GOT3 (cell line): ENCODE measurements at regions not wholly inside any gene's neighbourhood (a gene's known extent, or its start where the extent isn't known, plus 50 kb on each side); places are given as distances from the start of the nearest gene placed in this dataset.

Source experiments
- DNase-seq: peaks from one replicate; lab custom pipeline; 2025; ENCODE audit warnings: mixed read lengths; lab: John Stamatoyannopoulos, UW

DNA sequence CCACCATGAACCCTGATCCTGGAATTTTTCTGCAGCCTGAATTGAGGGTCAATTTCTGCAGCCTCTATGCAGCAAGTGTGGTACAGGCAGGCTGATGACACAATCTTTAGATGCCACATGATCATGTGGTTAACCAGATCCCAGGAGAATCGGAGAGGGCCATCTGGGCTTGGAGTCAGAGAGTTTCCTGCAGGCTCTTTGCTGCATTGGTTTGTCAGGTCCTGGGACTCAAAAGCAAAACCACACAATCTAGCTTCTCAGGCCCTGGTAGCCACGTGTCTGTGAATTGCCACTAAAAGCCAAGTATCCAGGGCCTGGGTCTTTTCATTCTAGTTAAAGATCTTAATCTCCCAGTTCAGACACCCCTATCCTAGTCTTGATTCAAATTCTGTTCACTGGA is 464.5 kb downstream of the BCOR start:
- DNase-seq, result no peak

DNA sequence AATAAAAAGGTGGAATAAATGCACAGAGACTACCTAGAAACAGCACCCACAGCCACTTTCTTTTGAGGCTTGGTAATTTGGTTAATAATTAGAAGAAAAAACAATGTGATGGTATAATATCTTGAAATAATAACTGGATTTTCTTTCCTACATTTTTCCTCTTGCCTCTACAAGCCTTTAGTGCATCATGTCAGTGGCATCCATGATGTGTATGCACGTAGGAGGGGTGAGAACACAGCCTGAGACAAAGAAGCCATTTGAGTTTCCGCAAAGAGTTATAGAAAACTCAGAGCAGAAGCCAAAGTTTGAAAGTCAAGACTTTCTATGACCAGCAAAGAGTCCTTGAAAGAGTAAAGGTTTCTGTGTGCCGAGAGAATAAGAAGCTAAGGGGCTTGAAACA is 461.3 kb downstream of the BCOR start:
- DNase-seq, result no peak

DNA sequence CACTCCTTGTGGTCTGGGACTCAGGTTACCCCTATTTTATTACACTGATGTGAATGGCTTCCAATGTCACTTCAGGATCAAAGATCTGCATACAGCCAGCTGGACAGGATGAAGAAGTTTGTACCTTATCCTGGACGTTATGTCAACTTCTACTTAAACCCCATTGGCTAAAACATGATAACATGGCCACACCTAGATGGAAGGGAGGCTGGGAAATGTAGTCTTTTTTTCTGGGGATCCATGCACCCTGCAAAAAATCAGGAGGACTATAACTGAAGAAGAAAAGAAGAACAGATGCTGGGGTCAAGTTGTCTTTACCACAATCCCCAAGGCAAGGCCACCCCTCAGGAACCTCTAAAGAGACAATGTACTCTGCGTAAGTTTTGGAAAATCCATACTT is 459.2 kb downstream of the BCOR start:
- DNase-seq, result no peak

DNA sequence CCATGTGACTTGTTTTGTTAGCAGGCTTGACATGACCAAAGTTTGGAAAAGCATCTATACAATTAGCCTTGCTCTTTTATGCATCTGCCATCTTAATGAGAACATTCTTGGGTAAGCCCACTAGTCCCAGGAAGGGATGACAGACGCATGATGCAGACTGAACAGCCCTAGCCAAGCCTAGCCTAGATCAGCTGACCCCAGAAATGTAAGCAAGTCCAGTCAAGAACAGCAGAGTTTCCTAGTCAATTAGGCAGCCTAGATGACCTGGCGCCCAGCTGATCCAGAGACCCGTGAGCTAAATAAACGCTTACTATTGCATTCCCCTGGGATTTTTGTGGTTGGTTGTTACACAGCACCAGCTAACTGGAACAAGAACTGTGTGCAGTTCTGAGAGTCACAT is 457.9 kb downstream of the BCOR start:
- DNase-seq, result no peak

DNA sequence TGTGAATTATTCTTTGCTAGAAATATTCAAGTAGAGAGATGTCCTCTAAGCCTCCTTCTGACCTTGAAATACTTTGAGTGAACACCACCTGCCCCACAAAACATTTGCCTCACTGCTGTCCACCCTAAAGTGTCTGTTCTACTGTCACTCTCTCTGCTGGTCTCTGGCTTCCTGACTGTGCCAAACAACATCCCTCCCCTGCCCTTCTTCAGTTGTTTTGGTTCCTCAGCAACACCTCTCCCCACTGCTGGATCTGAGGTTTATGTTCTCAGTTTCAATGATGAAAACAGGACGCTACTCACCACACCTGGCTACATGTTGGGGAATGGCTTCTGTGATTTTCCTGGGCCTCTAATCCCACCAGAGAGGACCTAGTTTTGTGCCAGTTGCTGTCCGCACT is 456.9 kb downstream of the BCOR start:
- DNase-seq, result no peak

DNA sequence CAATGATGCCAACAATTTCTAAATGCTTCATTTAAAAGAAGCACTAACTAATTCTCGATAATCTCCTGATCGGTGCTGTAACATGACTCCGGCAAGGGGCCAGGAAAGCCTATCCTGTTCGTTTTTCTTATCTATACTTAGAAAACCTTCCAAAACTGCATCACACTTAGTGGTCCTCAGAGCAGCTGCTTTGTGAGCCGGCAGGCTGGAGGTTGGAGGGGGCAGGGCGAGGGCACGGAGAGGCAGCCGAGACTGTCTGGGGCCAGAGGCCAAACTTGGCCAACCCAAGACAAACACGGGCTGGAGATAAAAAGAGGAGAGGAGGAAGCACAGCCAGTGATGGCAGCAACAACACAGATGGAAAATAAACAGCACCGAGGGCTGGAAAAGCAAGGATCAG is 455.7 kb downstream of the BCOR start:
- no peak for DNase-seq

DNA sequence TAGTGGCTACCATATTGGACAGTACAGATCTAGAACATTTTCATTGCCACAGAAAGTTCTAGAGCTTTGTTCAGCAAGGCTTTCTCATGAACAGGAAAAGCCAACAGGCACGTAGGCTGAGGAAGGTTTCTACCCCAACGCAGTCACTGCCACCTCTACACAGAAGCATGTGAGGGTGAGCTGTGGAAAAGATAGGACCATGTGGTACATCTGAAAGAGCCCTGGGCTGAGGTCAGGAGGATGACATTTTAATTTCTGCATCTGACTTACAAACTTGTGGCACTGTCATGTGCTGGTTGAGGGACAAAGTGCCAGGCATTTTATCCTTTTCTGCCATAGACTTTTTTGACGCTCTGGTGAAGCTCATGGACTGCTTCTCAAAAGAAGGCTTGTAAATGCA is 454.2 kb downstream of the BCOR start:
- DNase-seq, result no peak

DNA sequence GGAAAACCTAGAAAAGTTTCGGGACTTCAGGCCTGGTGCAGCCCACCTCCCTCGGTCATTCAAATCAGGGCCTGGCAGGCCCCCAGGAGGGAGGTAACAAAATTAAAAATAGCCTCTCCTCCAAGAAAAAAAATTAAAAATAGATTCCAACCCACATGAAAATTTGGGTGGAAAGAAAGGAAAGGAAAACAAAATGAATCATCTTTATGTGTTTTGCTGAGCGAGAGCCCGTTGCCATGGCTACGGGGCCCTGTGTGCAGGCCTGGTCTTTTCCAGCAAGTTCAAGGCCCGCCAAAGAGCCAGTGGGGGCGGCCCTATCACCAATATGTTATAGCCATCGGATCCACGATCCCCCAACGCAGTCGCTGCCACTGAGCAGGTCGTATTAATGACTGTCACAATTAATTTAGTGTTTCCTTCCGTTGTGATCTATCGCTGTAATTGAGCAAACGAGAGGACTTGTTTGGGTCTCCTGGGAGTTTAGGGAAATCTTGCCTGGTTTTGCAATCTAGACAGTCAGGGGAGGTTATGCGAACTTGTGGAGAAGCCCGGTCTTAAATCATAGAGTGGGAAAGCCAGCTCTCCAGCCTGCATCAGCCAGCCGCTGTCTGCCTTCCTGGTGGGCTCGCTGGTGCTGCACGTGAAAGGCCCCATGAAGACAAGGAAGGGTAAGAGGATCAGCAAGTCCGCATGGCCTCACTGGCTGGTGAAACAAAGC is 452.4 kb downstream of the BCOR start:
- peak; percentile 85 for DNase-seq

DNA sequence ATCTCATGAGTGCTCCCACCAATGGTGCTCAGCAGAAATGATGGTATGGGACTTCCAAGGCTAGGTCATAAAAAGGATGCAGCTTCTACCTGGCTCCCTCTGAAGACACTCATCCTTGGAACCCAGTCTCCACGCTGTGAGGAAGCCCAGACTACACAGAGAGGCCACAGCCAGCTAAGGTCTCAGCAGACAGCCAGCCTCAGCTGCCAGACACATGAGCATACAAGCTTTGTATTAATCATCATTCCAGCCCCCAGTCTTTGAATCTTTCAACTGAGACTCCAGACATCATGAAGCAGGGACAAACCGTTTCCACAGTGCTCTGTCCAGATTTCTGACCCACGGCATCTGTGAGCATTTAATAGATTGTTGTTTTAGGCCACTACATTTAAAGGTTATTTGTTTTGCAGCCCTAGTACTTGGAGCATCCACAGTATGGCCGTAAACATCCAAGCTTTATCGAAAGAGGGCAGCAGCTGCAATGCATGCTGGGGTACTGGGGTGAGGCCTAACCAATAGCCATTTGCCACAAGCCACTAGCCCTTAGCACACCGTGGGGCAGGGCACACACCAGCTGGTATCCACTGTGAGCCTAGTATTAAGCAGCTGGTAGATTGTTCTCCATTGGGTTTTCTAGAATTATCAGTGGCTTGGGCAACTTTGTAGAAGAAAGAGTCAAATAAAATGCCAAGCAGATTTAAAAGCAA is 449.1 kb downstream of the BCOR start:
- DNase-seq, result no peak

DNA sequence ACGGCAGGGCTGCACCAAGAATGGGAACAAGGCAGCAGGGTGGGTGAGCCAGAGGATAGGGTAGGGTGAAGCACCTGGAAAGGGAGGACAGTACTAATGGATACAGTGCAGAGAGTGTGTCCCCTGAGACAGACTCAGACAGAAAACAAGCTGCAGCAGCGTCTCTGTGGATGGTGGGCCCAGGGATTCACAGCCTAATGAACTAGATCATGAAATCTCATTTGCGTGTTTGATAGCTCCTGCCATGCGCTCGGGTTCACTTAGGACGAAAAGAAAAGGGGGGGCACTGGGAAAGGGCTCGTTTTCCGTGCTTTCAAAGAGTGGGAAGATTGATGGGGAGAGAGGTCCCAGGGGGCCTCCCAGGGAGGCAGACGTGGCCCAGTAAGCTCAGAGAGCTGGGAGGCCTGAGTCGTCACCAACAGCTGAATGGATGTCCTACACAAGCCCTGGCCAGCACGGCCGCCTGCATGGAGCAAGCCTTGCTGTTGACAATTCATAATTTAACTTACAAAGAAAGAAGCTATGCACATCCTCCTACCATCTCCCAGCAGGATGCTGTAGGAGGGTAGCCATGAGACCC is 446.9 kb downstream of the BCOR start:
- DNase-seq, result no peak

DNA sequence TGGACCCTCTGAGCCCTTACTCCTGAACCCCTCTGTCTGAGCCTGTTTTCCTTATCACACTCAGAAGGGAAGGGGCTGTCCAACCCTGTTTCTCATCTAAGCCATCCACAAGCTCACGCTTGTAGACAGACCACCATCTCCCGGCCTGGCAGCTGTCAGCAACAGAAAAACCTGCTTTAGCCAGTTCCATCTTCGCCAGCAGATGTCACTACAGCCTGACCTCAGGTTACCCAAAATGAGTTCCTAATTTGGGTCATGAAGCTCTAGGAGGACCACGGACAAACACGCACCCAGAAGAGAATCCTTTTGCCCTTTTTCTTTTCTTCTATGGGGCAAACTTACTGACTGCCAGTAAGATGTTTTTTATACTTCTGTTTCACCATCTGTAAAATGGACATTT is 445.4 kb downstream of the BCOR start:
- no peak for DNase-seq

DNA sequence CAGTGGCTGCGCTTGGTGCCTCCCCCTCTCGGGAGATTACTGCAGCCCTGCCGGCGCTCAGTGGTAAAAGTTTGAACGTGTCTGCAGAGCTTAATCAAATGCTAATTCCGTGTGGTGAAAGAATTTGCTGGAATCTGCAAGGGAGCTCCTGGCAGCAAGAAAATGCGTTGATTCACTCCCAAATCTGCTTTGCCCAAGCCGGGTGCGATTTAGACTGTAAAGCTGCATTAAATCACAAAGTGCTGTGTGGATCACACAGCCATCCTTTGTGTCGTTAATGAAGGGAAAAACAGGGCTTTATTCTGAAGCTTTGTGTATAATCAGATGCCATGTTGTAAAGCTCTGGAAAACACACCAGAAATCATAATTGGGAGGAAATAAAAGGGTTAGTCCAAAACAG is 444.1 kb downstream of the BCOR start:
- no peak for DNase-seq

DNA sequence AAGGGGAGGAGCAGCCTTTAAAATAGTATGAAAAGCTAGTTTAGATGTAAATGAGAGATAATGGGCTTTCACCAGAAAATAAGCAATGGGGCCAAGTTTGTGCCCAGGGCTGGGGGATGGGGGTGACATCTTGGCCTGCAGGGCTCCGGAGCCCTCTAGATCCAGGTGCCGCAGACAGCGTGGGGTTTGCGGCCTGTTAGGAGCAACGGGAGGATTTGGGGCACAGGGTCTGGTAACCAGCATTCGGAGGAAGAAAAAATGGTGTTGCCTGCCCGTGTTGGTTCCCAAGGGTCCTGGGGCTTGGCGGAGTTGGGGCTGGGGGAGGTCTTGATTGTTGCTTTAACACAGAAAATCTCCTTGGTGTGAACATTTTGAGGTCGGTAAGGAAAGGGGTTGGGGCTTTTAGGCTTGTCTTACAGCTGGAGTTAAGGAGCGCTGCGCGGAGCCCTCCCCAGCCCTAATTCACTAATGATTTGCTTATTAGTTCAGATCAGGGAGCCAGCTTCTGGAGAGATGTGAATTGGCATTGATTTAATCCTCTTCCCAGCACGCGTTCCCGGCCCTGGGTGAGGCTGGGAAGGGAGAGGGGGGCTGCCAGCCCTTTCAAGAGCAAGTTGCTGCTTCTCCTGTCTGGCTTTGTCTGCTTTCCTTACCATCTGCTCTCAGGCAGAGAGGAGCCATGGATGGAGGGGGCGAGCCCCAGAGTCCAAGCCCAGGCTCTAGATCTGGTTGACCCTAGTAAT is 443.4 kb downstream of the BCOR start:
- DNase-seq, result no peak

DNA sequence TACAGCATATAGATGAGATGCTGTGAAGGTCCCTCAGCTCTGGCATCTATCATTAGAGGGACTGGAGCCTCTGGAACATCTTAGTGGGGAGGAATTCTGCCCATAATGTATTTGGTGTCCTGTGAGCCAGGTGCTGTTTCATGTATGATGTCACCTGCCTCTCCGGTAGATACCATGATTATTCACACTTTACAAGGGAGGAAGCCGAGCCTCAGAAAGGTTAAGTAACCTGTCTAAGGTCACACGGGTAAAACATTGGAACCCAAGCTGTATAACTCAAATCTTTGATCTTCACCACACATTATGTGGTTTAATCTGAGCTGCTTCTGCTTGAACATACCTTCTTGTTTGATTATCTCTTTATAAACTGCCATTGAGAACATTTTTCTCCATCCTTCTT is 442.8 kb downstream of the BCOR start:
- DNase-seq, result no peak

DNA sequence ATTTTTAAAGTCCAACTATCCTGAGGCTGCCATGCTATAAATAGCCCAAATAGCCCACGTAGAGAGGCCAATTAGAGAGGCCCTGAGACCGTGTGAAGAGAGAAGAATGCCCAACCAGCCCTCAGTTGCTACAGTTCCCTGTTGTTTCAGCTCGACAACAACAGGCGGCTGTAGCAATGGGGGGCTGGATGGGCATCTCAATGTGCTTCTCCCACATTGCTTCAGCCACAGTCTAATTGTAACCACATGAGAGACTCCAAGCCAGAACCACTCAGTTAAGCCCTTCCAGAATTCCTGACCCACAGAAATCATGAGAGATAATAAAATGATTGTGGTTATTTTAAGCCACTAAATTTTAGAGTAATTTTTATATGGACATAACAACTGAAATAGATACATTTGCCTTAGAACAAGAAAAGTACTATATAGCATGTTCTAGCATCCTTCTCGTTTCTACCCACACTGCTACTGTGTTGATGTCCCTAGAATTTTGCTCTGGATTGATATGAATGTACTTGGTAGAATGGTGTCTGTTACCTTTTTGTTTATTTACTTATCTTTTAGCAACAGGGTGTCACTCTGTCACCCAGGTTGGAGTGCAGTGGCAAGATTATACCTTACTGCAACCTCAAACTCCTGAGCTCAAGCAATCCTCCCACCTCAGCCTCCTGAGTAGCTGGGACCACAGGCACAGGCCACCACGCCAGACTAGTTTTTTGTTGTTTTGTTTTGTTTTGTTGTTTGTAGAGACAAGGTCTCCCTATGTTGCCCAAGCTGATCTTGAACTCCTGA is 436.4 kb downstream of the BCOR start:
- no peak for DNase-seq

DNA sequence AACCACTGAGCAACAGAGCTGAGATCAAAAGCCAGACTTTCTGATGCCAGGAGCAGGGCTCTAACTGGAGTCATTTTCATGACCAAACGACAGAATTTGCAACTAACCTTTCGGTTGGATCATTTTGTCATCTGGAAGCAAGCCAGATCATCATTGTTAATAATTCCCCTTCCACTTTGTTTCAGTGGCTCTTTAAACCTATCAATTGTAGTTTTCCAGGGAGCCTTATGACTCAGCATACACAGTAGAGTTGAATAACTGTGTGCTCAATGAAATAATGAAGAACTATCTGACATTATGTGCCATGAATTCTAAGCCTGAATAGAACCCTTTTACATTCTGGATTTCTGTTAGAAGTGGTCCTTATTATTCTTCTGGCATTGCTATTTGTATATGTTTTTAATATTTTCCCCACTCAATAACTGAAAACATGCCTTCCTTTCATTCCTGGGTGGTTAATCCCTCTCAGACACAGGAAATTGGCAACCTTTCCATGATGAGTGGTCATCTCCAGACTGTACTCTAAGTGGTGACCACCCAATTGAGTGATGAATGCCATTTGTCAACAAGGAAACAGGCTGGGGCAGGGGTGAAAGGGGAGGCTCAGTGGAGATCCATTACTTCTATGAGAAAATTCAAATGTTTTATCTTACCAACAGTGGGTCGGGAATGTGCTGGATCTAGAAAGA is 431.8 kb downstream of the BCOR start:
- no peak for DNase-seq

DNA sequence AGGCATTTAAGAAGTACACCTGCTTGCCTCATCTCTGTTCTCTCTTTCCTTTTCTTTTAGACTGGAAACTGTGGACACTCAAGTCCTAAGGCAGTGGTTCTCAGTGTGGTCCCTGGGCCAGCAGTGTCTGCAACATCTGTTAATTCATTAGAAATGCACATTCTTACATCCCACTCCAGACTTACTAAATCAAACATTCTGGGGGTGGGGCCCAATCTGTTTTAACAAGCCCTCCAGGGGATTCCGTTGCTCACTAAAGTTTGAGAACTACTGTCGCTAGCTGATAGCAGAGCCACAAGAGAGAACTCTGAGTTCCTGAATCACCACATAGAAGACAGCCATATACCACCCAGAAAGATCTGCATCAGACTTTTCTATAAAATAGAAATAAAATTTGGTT is 430.6 kb downstream of the BCOR start:
- no peak for DNase-seq

DNA sequence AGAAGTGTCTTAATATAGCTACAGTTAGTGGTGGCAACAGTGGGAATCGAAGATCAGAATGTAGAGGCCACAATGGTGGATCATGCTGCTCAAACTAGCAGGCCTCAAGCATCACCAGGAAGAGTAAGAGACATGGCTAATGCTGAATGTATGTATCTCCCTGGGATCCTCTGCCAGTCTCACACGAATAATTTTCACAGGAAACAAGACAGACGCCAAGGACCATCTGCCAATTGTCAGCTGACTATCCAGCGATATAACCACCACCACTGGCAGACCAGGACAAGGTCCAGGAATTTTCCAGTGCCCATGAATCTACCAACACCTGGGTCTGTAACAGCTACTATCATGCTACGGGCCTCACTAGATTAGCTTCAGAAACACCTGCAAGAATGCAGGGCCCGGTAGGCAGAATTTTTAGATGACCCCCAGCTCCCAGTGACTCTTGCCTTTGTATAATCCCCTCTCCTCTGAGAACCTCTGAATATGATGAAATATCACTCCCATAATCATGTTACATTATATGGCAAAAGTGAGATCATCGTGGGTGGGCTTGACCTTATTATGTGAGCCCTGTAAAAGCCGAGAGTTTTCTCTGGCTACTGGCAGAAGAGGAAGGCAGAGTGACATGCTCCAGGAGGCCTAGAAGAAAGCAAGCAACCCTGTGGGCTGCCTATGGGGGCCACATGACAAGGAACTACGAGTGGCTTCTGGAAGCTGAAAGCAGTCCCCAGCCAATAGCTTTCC is 429.8 kb downstream of the BCOR start:
- DNase-seq, result no peak

DNA sequence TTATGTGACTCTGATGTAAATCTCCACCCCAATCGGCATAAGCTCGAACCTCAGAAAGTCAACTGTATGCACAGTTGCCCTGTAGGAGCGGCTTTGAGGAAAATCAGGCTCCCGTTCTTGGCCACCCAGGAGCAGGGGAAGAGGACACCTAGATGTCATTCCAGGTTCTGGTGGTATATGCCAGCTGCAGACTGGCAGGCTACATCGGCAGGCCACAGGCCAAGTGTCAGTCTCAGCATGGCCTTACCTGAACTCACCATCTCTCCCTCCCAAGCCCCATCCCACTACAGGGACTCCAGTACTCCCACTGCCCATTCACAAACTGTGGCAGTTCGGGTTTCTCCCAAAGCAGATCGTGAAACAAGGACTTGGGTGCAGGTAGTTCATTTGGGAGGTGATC is 428.1 kb downstream of the BCOR start:
- DNase-seq, result no peak

DNA sequence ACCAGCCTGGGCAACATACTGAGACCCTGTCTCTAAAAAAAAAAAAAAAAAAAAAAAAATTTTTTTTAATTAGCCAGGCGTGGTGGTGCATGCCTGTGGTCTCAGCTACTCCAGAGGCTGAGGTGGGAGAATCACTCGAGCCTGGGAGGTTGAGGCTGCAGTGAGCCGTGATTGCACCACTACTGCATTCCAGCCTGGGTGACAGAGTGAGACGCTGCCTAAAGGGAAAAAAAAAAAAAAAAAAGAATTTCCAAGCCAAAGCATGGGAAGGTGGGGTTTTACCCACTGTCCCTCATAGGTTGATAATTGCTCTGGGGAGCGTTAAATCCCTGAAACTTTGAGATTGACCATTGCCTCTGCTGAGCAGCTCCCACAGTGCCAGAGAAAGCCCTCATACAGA is 427.5 kb downstream of the BCOR start:
- DNase-seq, result no peak

DNA sequence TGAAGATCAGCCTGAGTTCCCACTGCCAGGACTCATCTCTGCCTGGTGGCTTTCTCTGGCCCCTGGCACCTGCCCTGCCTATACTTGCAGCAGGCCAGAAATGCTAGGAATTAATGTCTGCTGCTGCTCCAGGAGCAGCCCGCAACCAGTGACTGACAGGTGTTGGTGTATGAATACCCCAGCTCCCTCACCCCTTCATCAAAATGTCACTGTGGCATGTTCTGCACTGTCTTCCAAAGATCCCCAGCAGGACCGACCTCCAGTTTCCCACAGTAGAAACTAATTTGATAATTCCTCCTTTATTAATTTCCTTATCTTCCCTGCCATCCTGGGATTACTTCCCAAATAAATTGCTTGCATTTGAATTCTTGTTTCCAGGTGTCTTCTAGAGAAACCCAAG is 425.4 kb downstream of the BCOR start:
- DNase-seq, result no peak
